Activated CD4-positive, alpha-beta memory T cell treated with anti-CD3 and anti-CD28 coated beads for 36 hours (primary cell): ENCODE measurements at regions not wholly inside any gene's neighbourhood (a gene's known extent, or its start where the extent isn't known, plus 50 kb on each side); places are given as distances from the start of the nearest gene placed in this dataset.

Experiments used
- CTCF ChIA-PET: fragments of 350-600 bp; sonication (Branson Sonifier 250); formaldehyde crosslinking; loops from one replicate; lab custom pipeline; 2021; ENCODE audit warnings: antibody characterized with exemption, inconsistent platforms; lab: Charles Lee
- POLR2A ChIA-PET: fragments of 350-600 bp; sonication (Branson Sonifier 250); formaldehyde crosslinking; loops from one replicate; lab custom pipeline; 2021; ENCODE audit warnings: antibody characterized with exemption; lab: Charles Lee
- DNase-seq: peaks from one replicate; pipeline ENCODE4 v3.0.0-alpha.2; 2020
- H3K27ac Mint-ChIP-seq: one replicate; pipeline ENCODE4 v1.8.0; 2021; ENCODE audit warnings: mixed read lengths
- H3K27me3 Mint-ChIP-seq: one replicate; pipeline ENCODE4 v1.8.0; 2021; ENCODE audit warnings: mixed read lengths
- H3K36me3 Mint-ChIP-seq: one replicate; pipeline ENCODE4 v1.8.0; 2021; ENCODE audit warnings: mixed read lengths
- H3K4me1 Mint-ChIP-seq: one replicate; pipeline ENCODE4 v1.8.0; 2021; ENCODE audit warnings: low read depth, mixed read lengths
- H3K4me3 Mint-ChIP-seq: one replicate; pipeline ENCODE4 v1.8.0; 2021; ENCODE audit warnings: mild to moderate bottlenecking, mixed read lengths
- H3K9me3 Mint-ChIP-seq: one replicate; pipeline ENCODE4 v1.8.0; 2021; ENCODE audit warnings: mixed read lengths
- intact Hi-C: fragments of 100-400 bp; cut with micrococcal nuclease; formaldehyde crosslinking; loops from one replicate; pipeline ENCODE4 v1.15.1; 2023

DNA sequence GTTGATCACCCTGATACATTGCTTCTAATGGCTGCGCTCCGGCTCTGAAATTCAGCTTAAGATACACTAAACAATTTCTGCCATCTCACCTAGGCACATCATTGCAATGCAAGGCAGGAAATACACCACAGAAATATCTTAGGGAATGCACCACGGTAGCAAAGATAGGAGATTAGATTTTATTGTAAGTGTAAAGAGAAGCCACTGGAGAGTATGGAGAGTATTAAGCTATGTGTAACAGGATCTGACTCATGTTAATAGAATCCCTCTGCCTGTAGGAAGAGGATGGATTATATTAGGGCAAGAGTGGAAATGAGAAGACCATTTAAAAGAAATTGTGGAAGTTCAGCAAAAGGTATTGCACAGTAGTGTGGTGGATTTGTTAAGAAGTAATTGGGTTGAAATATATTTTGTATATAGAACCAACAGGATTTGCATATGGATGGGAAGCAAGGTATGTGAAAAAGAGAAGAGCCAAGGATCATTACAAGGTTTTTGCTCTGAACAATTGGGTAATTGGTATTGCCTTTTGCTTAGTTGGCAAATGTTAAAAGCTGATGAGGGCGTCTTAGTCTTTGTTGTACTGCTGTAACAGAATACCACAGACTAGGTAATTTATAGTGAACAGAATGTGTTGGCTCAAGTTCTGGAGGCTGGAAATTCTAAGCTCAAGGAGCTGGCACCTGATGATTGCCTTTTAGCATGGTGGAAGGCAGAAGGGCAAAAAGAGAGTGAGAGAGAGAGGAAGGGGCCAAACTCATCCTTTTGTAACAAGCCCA lies 636.1 kb downstream of the PSAT1 start:
- no peak overlapping the region for H3K27ac Mint-ChIP-seq
- DNase-seq = no peak

DNA sequence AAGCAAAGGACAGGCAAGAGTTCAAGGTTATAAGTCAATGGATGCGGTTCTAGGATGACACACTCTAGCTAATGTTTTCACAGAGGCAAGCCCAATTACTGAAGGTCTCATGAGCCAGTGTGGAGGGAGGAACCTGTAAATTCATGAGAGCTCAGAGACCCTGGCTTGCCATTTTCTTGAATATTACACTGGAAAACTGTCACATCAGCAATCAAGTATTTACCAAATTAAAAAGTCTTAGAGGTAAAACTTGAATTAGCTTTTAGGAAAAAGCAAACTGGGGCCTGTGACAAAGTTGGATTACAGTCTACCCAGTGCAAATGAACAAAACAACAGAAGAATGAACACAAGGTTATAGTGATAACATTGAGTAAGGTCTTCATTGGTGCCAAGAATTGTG lies 636.9 kb upstream of the TLE4 start:
- Mint-ChIP-seq H3K4me3 (no peak overlapping the region), H3K9me3 (peaks cover 3% of the 10 kb centered on the region), H3K27me3 (no peaks in the 10 kb centered on the region), H3K27ac (no peak overlapping the region), H3K4me1 (no peaks in the 10 kb centered on the region), H3K36me3 (no peaks in the 10 kb centered on the region)
- intact Hi-C loops = no loop called here
- POLR2A ChIA-PET = no interaction called here
- CTCF ChIA-PET = no interaction called here
- no peak for DNase-seq

More for the DNA sequence above, 636.1 kb downstream of the PSAT1 start:
- CTCF ChIA-PET = no interaction called here
- intact Hi-C loops = no loop called here
- POLR2A ChIA-PET = no interaction called here
- no peaks in the 10 kb centered on the region for H3K27me3 Mint-ChIP-seq
- H3K4me1 Mint-ChIP-seq = no peaks in the 10 kb centered on the region
- H3K9me3 Mint-ChIP-seq = peaks cover 3% of the 10 kb centered on the region
- no peak overlapping the region for H3K4me3 Mint-ChIP-seq
- H3K36me3 Mint-ChIP-seq = no peaks in the 10 kb centered on the region

DNA sequence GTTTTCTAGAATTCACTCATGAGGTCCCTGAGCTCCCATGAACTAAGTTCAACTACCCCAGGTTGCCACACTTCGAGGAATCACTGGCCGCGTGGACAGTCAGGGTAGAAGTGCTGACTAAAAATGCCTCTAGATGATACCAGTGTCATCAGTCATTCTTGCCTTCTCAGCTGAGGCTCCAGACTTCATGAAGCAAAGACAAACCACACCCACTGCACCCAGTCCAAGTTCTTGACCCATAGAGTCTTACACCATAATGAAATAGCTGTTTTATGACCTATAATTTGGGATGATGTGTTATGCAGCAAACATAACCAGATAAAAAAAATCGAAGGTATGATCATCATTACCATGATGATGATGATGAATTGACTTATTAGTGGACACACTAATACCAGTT lies 632.9 kb upstream of the TLE4 start:
- H3K4me1 Mint-ChIP-seq = no peaks in the 10 kb centered on the region

DNA sequence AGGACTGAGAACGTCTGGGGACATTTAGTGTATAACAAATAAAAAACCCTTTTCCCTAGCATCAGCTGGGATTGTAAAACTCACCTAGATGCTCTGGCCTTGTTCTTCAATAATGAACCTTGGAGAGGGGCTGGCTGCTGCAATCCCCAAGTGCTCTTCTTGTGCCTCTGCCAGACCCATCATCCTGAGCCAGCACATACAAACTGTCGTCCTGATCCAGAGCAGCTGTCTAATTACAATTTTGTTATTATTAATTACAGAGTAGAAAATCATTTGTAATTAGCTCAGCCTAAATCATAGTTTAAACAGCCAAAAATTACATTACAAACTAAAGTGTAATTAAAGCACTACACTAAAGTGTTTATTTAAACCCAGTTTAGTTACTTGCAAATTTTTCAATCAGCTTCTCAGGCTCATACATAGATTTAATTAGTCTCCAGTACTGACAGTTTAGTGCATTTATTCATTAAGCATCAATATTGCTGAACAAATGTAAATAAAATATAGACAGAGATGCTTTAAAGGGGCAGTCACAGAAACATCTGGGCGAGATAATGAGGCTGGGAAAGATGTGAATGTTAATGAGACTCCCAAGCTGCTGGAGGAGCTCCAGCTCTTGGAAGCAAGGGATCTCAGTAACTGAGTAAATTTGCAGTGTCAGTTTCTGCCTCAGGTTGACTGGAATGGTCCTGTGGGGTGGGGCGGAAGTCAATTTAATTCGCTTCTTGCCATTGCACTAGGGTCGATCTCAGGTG lies 632.3 kb upstream of the TLE4 start:
- no peaks in the 10 kb centered on the region for H3K36me3 Mint-ChIP-seq
- CTCF ChIA-PET = no interaction called here
- peaks cover 3% of the 10 kb centered on the region for H3K9me3 Mint-ChIP-seq

More for the DNA sequence above, 632.9 kb upstream of the TLE4 start:
- ChIA-PET CTCF (no interaction called here), POLR2A (no interaction called here)
- intact Hi-C loops = no loop called here
- H3K27ac Mint-ChIP-seq = no peak overlapping the region
- H3K36me3 Mint-ChIP-seq = no peaks in the 10 kb centered on the region
- no peak overlapping the region for H3K4me3 Mint-ChIP-seq
- peaks cover 3% of the 10 kb centered on the region for H3K9me3 Mint-ChIP-seq
- no peaks in the 10 kb centered on the region for H3K27me3 Mint-ChIP-seq
- DNase-seq = no peak

DNA sequence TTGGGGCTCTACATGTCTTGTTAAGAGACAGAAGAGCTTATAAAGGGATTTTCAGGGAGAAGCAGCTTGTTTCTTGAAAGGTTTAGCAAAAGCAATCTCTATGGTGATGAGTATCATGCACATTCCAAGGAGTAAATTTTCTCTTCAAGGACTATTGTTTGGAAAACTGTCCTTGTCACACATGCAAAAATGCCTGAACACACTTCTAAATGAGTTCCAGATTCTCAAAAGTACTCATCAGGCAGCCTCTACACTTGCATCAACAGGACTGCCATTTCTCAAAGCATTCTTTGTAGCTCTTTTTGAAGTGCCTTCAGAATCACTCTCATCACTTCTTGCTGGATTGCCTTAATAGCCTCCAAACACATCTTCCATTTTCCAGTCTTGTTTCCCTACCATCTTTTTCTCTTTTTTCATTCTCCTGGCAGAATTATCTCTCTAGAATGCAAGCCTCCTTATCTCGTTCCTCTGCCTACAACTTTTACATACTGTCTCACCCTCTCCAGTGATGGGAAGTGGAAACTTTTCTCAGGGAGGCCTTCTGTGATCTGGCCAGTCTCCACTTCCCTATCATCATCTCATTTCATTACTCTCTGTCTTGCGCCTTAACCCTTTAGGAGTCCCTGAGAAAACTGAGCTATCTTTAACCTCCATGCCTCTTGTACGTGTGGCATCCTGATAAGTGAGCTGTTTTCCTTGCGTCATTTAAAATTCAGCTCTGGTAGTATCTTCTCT lies 631.5 kb upstream of the TLE4 start:
- Mint-ChIP-seq H3K4me3 (no peak overlapping the region), H3K4me1 (no peaks in the 10 kb centered on the region), H3K27me3 (no peaks in the 10 kb centered on the region), H3K9me3 (no peaks in the 10 kb centered on the region), H3K27ac (no peak overlapping the region), H3K36me3 (no peaks in the 10 kb centered on the region)
- ChIA-PET CTCF (no interaction called here), POLR2A (no interaction called here)
- intact Hi-C loops = no loop called here
- no peak for DNase-seq

More for the DNA sequence above, 632.3 kb upstream of the TLE4 start:
- intact Hi-C loops = no loop called here
- H3K27ac Mint-ChIP-seq = no peak overlapping the region
- no peak overlapping the region for H3K4me3 Mint-ChIP-seq
- no peak for DNase-seq
- H3K4me1 Mint-ChIP-seq = no peaks in the 10 kb centered on the region
- POLR2A ChIA-PET = no interaction called here
- H3K27me3 Mint-ChIP-seq = no peaks in the 10 kb centered on the region

DNA sequence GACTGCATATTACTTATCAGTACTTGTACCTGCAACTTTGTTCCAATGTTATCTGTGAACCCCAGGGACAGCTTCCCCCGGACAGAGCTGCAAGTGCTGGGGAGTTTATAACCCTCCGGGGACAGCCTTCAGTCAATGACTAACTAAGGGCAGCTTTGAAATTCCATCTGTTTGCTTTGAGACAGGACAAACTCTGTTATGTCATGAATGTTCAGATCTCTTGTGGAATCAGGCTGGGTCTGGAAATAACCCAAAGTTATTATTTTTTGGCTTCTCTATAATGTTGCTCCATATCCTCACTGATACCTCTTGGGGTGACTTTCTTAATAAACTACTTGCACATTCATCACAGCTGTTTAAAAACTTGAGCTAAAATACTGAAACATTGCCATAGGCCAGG lies 617.5 kb upstream of the TLE4 start:
- ChIA-PET CTCF (no interaction called here), POLR2A (no interaction called here)
- Mint-ChIP-seq H3K27me3 (no peaks in the 10 kb centered on the region), H3K9me3 (peaks cover 13% of the 10 kb centered on the region), H3K4me1 (no peaks in the 10 kb centered on the region), H3K4me3 (no peak overlapping the region), H3K27ac (no peak overlapping the region), H3K36me3 (no peaks in the 10 kb centered on the region)
- DNase-seq = no peak
- intact Hi-C loops = no loop called here

DNA sequence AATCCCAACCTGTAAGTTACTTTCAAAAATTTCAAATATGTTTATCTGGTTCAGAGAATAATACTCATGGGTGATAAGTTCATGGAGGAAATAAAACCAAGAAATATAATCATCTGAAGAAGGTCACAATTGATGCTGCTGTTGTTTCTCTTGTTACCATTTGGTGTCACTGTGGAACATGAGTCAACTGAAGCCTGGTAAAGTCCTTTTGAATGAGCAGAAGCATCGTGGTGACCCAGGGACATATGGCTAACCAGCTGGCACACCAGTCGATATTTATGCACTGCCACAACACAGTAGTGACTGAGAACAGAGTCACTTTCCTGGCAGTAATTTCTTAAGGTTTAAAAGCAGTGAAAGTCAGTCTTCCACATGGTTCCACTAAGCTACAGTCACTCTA lies 612.9 kb upstream of the TLE4 start:
- H3K27me3 Mint-ChIP-seq = no peaks in the 10 kb centered on the region
- peaks cover 29% of the 10 kb centered on the region for H3K9me3 Mint-ChIP-seq
- DNase-seq = no peak
- ChIA-PET POLR2A (no interaction called here), CTCF (no interaction called here)
- no peak overlapping the region for H3K27ac Mint-ChIP-seq
- intact Hi-C loops = no loop called here
- no peaks in the 10 kb centered on the region for H3K4me1 Mint-ChIP-seq
- H3K36me3 Mint-ChIP-seq = no peaks in the 10 kb centered on the region
- H3K4me3 Mint-ChIP-seq = no peak overlapping the region

DNA sequence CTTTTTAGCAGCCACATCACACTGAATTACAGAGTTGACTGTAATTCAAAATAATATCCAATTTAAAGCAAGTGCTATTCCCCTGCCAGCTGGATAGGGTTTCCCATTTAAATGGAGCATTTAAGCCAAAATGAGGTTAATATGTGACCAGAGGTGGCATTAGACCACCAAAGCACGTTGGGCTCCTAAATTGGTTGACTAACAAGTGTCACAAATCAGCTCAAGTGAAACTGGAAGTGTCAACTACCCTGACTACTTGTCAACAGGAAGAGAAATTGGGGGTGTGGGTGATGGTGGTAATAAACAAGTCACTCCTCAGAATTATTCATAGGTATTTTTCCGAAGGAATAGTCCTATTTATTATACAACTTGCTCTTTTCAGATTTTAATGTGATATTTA lies 609.6 kb upstream of the TLE4 start:
- peaks cover 29% of the 10 kb centered on the region for H3K9me3 Mint-ChIP-seq
- intact Hi-C loops = no loop called here
- no peak overlapping the region for H3K27ac Mint-ChIP-seq
- no peaks in the 10 kb centered on the region for H3K27me3 Mint-ChIP-seq
- no peaks in the 10 kb centered on the region for H3K36me3 Mint-ChIP-seq
- ChIA-PET POLR2A (no interaction called here), CTCF (no interaction called here)
- no peaks in the 10 kb centered on the region for H3K4me1 Mint-ChIP-seq
- no peak overlapping the region for H3K4me3 Mint-ChIP-seq
- DNase-seq = no peak

DNA sequence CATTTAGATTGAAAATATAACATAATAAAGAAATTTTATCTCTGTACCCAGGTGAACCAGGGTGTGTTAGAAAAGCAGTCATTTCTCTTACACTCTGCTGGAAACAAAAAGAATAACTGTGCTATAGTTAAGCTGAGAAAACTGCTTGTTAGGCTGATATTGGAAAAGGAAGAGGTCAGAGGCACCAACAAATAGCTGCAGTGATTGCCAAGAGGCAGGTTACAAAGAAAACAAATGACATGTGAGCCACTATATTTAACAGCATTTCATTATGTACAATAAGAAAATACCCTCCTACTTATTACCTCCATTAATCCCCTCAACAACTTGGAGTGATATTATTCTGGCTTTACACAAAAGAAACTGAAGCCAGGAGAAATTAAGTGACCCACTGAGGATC lies 607.9 kb upstream of the TLE4 start:
- intact Hi-C loops = no loop called here
- CTCF ChIA-PET = no interaction called here
- H3K27ac Mint-ChIP-seq = no peak overlapping the region
- no peaks in the 10 kb centered on the region for H3K36me3 Mint-ChIP-seq
- H3K9me3 Mint-ChIP-seq = peaks cover 22% of the 10 kb centered on the region
- no peaks in the 10 kb centered on the region for H3K27me3 Mint-ChIP-seq
- H3K4me3 Mint-ChIP-seq = no peak overlapping the region
- no peak for DNase-seq
- no peaks in the 10 kb centered on the region for H3K4me1 Mint-ChIP-seq
- POLR2A ChIA-PET = no interaction called here

DNA sequence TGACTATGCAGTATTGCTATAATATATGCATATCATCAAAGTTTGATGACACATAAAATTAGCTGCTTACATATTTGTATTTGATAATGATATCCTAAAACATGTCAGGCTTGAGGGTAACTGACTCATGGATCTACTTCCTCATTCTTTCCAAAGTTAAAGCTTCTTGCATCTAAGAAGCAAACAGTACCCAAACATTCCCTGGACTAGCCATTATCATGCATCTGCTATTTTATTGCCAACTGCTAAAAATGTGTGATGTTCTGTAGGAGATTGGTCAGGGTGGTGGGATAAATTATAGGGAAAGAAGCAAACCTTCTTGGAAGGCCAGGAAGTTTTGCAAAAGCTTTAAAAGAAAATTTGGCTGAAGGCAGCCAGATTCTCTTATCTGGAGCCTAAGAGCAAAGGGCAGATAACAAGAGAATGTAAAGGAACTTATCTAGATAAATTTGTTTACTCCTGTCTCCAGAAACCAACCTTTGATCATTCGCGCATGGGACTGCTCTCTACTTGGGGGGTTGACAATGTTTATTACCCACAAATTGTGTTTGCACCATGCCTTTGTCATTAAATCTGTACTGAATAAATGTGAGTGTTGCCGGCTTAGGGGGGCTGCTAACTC lies 604.1 kb upstream of the TLE4 start:
- ChIA-PET POLR2A (no interaction called here), CTCF (no interaction called here)
- no peaks in the 10 kb centered on the region for H3K27me3 Mint-ChIP-seq
- H3K4me3 Mint-ChIP-seq = no peak overlapping the region
- no peak overlapping the region for H3K27ac Mint-ChIP-seq
- intact Hi-C loops = no loop called here
- H3K4me1 Mint-ChIP-seq = no peaks in the 10 kb centered on the region
- no peak for DNase-seq
- no peaks in the 10 kb centered on the region for H3K36me3 Mint-ChIP-seq
- peaks cover 2% of the 10 kb centered on the region for H3K9me3 Mint-ChIP-seq

DNA sequence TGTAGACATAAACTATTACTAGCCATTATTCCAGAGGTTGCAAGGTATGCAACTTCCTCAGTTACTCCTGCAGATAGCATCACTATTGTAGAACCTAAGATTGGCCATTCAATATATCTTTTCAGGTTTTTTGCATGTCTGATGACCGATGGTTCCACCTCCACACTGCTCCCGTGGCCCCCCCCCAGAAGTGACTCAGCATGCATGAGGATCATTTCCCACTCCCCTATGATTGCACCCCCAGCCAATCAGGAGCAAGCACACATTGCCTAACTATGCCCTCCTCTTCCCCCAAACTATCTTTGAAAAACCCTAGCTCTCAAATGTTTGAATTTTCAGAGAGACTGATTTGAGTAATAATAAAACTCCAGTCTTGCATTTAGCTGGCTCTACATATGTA lies 601.4 kb upstream of the TLE4 start:
- ChIA-PET CTCF (no interaction called here), POLR2A (no interaction called here)
- no peaks in the 10 kb centered on the region for H3K4me1 Mint-ChIP-seq
- DNase-seq = no peak
- no peaks in the 10 kb centered on the region for H3K36me3 Mint-ChIP-seq
- intact Hi-C loops = no loop called here
- H3K27me3 Mint-ChIP-seq = no peaks in the 10 kb centered on the region
- no peak overlapping the region for H3K4me3 Mint-ChIP-seq
- peaks cover 2% of the 10 kb centered on the region for H3K9me3 Mint-ChIP-seq
- H3K27ac Mint-ChIP-seq = no peak overlapping the region

DNA sequence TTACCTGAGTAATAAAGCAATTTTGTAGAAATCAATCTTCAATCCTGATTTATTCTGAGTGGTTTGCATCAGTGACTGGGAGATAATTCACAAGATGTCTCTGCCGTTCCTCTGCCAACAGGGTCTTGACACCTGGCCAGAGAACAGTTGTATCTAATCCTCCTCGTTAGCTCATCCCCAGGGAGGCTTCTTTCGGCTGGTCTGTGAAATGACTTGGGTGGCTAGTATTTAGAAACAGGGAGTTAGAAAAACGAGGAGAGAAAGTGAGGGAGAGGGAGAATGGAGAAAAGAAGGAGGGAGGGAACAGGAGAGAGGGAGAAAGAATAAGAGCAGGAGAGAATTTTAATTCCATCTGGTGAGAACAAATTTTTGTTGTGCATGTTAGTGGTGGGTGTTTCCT lies 600.2 kb upstream of the TLE4 start:
- ChIA-PET CTCF (no interaction called here), POLR2A (no interaction called here)
- H3K27ac Mint-ChIP-seq = no peak overlapping the region
- peaks cover 2% of the 10 kb centered on the region for H3K9me3 Mint-ChIP-seq
- H3K4me3 Mint-ChIP-seq = no peak overlapping the region
- no peaks in the 10 kb centered on the region for H3K36me3 Mint-ChIP-seq
- intact Hi-C loops = no loop called here
- H3K4me1 Mint-ChIP-seq = no peaks in the 10 kb centered on the region
- no peaks in the 10 kb centered on the region for H3K27me3 Mint-ChIP-seq
- DNase-seq = no peak
